Stimulated activated CD4-positive, alpha-beta T cell treated with anti-CD3 and anti-CD28 coated beads, TNF-alpha, amount 100 ng/mL, for 24 hours (primary cell): ENCODE measurements at regions not wholly inside any gene's neighbourhood (a gene's known extent, or its start where the extent isn't known, plus 50 kb on each side); places are given as distances from the start of the nearest gene placed in this dataset.

Experiments used
- DNase-seq, 3 experiments: peaks; one replicate each; pipeline ENCODE4 v3.0.0-alpha.2; 2020; ENCODE audit warnings: low read depth in 3 of 3

GRCh38 chr17:65406552-65406951 is 154.9 kb downstream of the AXIN2 start:
- no peak for DNase-seq

GRCh38 chr17:65405563-65405962 is 155.9 kb downstream of the AXIN2 start:
- no peak for DNase-seq

- DNase-seq = no peak
These were observed 156.7 kb downstream of the AXIN2 start for GRCh38 chr17:65404761-65405160.

- DNase-seq = no peak
These were observed 157.8 kb downstream of the AXIN2 start for GRCh38 chr17:65403626-65404025.

GRCh38 chr17:65402513-65403496 is 158.6 kb downstream of the AXIN2 start:
- no peak for DNase-seq

DNA sequence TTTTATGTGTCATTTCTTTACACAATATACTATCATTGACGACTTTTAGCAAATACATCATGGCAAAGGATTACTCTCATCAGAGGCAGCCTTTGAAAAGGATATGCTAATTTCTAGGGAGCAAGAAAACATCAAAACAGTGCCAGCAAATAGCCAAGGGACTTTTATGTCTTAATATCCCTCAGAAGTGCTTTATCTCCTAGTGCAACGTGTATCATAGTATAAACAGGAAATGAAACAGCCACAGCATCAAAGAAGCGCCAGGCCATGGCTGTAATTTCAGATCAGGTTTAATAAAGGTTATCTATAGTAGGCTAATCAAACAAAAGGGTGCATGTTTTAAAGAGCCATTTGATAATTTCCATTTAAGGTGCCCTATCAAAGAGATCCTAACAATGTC is 159.9 kb downstream of the AXIN2 start:
- no peak for DNase-seq

- DNase-seq = no peak
These were observed 160.7 kb downstream of the AXIN2 start for GRCh38 chr17:65400701-65401100.

- no peak for DNase-seq
These were observed 163.2 kb downstream of the AXIN2 start for GRCh38 chr17:65398040-65398787.

GRCh38 chr17:65395924-65396323 is 165.5 kb downstream of the AXIN2 start:
- DNase-seq = no peak

- no peak for DNase-seq
These were observed 166.5 kb downstream of the AXIN2 start for GRCh38 chr17:65394811-65395472.

- DNase-seq = no peak
These were observed 167.9 kb downstream of the AXIN2 start for GRCh38 chr17:65393514-65393913.

- no peak for DNase-seq
These were observed 171.5 kb downstream of the AXIN2 start for GRCh38 chr17:65389949-65390348.

- no peak for DNase-seq
These were observed 172.0 kb downstream of the AXIN2 start for GRCh38 chr17:65389426-65389825.

DNA sequence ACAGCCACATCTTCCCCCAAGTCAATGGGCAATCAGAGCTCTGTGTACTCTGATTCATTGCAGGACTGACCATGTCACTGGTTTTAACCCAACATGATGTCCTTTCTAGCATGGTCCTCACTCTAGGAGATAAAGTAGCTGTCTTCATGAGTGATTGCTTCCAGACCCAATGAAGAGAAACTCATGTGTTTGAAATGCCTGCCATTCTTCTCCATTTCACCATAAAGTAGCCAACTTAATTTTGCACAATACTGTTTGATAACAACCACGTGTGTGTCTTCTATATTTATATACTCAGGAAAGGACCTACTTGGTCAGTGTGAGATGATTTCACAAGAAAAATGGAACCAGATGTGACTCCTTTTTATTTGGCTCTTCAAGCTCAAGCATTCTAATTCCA is 172.5 kb downstream of the AXIN2 start:
- DNase-seq = no peak

- no peak for DNase-seq
These were observed 174.1 kb downstream of the AXIN2 start for GRCh38 chr17:65387322-65387721.

DNA sequence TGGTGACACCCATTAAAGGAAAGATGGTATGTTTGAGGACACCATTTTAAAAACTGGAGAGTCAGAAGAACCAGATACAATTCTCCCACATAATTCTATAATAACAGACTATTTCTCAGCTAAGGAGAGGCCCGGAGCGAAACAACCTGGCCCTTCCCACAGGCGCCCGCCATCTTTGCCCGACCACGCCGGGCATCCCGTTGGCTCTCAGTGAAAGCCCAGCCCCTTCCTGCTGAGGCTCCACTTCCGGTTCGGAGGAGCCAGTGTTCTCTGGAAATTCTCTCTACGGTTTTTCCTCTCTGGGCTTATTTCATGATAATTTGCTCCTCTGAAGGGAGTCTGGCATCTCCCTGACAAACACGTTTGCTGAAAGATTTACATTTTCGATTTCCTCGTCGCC is 175.7 kb downstream of the AXIN2 start:
- DNase-seq = no peak

GRCh38 chr17:65385071-65385470 is 176.4 kb downstream of the AXIN2 start:
- DNase-seq = no peak

GRCh38 chr17:65381152-65381551 is 180.3 kb downstream of the AXIN2 start:
- DNase-seq = no peak

DNA sequence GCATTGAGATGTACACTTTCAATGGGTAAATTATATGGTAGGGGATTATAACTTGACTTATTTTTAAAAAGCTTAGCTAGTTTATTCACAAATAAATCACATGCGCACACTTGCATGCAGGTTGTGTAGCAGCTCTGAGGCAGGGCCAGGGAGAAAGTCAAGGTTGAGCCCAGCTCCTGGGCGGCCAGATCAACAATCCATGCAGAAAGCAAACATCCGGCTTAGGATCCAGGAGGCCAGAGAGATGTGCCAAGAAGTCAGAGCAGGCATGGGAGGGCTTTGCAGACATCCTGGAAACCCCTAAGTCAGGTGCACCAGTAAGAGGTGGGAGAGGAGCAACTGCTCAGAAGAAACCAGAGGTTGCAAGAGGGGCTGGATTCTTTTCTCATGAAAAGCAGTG is 186.5 kb downstream of the AXIN2 start:
- DNase-seq = no peak

GRCh38 chr17:65371702-65372101 is 189.7 kb downstream of the AXIN2 start:
- DNase-seq = no peak

DNA sequence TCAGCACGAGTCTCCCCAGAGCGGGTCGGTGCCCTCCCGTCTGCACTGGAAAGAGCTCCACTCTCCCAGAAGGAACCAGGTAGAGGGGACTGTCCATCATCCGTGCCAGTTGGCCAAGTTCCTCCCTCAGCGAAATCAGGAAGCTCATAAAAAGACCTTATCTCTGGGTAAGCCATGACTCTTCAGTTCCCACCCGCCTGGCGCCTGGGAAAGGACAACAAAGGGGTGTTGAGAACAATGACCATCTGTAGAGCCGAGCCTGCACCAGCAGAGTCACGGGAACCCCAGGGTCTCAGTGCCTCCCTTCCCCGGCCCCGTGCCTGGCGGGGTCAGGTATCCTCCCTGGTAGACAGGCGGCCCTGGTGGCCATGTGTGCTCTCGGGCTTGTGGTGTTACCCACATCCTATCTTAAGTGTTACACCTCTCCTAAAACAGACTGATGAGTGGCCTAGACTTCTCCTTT is 190.7 kb downstream of the AXIN2 start:
- no peak for DNase-seq

DNA sequence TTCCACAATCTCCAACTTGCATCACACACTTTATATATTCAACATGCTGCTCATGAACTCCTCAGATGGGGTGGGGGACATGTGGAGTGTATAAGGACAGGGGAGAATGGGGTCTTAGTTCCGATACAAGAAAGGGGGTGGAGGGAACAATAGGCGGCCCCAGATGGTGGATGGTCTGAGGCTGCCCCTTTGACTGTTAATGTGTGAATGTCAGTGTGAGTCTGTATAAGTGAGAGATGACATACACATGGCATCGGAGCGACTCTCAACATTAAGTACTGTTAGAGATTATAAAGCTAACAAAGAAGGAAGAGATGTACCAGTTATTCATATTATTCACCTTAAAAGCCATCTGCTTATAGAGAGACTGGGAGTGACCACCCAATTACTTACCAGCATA is 193.1 kb downstream of the AXIN2 start:
- no peak for DNase-seq
